Daoy (cell line): ENCODE measurements at regions not wholly inside any gene's neighbourhood (a gene's known extent, or its start where the extent isn't known, plus 50 kb on each side); places are given as distances from the start of the nearest gene placed in this dataset.
"Not testable (repeated sequence)": the region's sequence is repeated elsewhere in the genome, so short reads cannot be mapped to it uniquely, and the experiment has no call there.

Experiments
- DNase-seq: peaks from one replicate; pipeline ENCODE4 v3.0.0-alpha.2; 2015; ENCODE audit warnings: low read depth

GRCh38 chr12:5165296-5165970, 121.8 kb downstream of the KCNA5 start:
- DNase-seq: peak; percentile 71

- peak; percentile 99 for DNase-seq
These were observed 123.3 kb downstream of the KCNA5 start for GRCh38 chr12:5166976-5167375.

- DNase-seq: no peak
These were observed 124.5 kb downstream of the KCNA5 start for GRCh38 chr12:5168148-5168547.

- no peak for DNase-seq
These were observed 127.2 kb downstream of the KCNA5 start for GRCh38 chr12:5170844-5171243.

DNA sequence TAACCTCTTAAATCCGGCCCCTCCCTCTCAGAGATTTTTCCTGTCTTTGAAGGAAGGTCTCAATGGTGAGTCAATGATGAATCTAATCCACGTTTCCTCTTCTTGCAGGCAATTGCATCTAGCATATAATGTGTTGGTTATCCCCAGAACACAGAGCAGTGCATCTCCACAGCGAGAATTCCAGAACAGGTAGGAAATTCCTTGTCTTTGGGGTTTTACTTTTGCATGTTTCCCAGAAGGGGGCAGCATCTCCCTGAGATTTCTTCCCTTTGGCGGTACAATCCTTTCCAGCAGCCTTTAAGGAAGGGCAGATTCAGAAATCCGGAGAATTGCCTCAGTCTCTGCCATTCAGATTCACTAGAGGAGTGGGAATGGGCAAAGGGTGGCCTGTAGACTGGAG, 128.0 kb downstream of the KCNA5 start:
- peak; percentile 85 for DNase-seq

DNA sequence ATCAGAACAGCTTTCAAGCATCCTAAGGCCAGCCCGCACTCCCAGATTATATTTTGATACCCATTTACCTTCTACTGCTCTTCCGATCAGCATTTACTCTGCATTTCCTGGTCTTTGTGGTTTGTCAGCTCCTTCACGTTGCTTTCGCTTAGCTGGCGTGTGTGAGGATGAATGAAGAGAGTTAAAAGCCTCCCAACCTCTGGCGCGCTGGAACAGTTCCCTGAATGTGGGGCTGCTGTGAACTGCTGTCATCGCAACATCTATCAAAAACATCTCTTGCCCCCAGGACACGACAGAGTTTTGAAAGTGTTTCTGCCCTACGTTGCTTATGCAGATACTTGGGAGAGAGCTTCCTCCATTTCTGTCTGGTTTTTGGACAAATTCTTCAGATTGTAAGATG, 129.2 kb downstream of the KCNA5 start:
- DNase-seq: peak; percentile 41

- peak; percentile 83 for DNase-seq
These were observed 129.9 kb downstream of the KCNA5 start for GRCh38 chr12:5173511-5174011.

GRCh38 chr12:5175415-5175814, 131.7 kb downstream of the KCNA5 start:
- not testable (repeated sequence) for DNase-seq

DNA sequence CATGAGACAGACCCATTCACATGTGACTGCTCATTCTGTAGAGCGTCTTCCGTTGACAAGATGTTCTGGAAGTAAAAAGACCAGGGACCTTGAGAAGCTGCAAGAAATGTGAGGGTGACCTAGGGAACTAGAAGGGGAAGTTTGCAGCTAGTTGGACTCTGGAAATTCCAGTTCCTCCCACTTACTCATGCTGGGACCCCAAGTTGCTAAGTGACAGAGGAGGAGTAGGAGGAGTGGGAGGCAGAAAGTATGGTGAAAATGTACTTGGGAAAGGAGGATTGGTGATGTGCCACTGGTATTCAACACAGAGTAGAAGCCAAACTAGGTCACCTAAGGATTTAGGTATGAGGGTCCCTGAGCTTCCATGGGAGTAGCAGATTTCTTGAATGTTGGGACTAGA, 132.4 kb downstream of the KCNA5 start:
- no peak for DNase-seq

DNA sequence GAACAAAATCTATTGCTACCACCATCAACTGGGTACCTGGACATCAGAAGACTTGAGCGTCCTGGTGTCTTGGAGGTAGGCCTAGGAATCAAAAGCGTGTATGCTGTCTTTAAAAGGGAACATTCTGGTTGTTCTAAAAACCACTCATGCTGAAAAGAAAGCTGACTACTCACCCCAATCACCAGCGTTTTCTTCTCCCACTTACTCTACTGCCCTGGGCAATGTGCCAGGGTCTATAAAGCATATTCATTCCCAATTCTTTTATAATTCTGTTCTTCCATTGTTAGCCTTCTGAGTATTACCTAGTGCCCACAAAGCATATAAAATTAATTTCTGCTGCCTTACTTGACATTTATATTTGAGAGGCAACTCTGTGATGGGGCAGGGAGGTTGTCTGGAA, 133.4 kb downstream of the KCNA5 start:
- DNase-seq: no peak

GRCh38 chr12:5177731-5178130, 134.1 kb downstream of the KCNA5 start:
- DNase-seq: peak; percentile 72

DNA sequence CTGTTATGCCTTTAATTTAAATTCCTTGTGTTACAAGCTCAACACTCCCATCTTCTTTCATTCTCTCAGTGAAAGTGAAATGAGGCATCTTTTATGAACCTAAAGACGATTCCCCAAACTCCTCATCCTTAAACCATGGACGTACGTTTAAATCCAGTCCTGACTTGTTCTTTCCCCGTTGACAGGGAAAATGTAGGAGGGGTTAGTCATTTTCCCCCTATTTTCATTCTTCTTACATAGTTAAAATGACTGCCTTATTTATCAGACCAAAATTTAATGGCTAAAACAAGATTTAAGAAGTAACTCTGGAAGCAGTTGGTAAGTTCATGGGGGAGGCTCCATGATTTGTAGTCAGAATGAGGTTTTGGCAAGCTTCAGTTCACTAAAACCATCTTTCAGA, 134.9 kb downstream of the KCNA5 start:
- no peak for DNase-seq

DNA sequence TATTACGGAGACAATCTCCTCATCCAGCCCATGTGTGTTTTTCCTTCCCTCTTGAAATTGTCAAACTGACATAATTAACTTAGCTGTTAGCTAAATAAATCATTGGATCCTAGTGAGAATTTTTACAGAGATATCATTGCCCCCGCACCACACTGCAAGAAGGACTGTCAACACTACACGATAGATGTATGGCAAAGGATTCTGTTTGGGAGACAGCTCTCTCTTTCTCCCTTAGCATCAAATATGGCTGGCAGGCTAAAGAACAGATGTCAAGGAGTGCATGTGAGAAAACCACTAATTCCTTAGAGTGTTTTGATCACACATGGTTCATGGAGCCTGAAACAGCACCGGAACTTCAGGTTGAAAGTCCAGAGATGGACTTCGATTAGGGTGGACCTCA, 136.8 kb downstream of the KCNA5 start:
- DNase-seq: no peak

- DNase-seq: peak; percentile 34
These were observed 140.5 kb downstream of the KCNA5 start for GRCh38 chr12:5184186-5184585.

- DNase-seq: no peak
These were observed 141.9 kb downstream of the KCNA5 start for GRCh38 chr12:5185435-5186069.

- DNase-seq: no peak
These were observed 143.0 kb downstream of the KCNA5 start for GRCh38 chr12:5186715-5187114.

- peak; percentile 57 for DNase-seq
These were observed 143.5 kb downstream of the KCNA5 start for GRCh38 chr12:5187136-5187535.

DNA sequence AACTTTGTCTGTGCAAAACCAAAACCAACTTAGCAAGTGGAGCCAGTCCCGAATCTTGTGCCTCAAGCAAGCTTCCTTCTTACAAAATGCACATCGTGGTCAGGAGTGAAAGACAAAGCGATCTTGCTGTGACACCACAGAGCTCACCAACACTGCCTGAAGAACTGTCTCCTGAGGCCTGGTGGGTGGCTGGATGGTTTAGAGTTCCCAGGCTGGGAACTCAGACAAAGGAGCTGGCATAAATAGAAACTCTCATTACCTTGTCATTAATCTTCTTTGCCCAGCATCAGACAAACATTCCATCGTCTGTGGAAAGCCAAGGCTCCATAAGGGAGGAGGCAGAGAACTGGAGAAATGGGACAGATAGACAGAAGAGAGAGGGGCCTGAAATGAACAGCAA, 144.8 kb downstream of the KCNA5 start:
- no peak for DNase-seq

GRCh38 chr12:5189173-5189572, 145.5 kb downstream of the KCNA5 start:
- no peak for DNase-seq

- no peak for DNase-seq
These were observed 148.3 kb downstream of the KCNA5 start for GRCh38 chr12:5191803-5192538.

GRCh38 chr12:5192726-5193125, 149.0 kb downstream of the KCNA5 start:
- DNase-seq: no peak

DNA sequence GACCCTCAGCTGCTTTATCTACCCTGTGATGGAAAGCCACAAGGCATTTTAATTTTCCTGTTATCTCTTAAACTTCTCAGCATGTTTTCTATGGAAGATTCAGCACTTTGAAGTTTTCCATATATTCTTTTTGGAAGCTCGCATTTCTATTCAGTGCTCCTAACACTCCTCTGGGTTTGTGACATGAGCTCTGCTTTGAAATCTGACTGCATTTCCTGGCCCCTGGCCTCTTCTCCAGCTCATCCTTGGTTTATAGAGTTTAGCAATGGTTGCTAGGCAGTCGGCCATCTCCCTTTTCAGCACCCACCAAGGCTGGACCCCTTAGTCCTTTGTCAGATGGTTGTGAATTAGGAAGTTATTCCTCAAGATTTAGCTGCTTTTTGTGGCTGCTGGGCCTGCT, 150.6 kb downstream of the KCNA5 start:
- DNase-seq: no peak

- no peak for DNase-seq
These were observed 151.6 kb downstream of the KCNA5 start for GRCh38 chr12:5195244-5195643.
